HEK293 (cell line): ENCODE measurements at regions not wholly inside any gene's neighbourhood (a gene's known extent, or its start where the extent isn't known, plus 50 kb on each side); places are given as distances from the start of the nearest gene placed in this dataset.

ENCODE experiments used
- CTCF ChIA-PET: fragments of 350-600 bp; formaldehyde crosslinking; extraction: SDS; loops from one replicate; lab custom pipeline; 2021; ENCODE audit warnings: antibody characterized with exemption; lab: Yijun Ruan, JAX
- POLR2A ChIA-PET: fragments of 300-600 bp; formaldehyde crosslinking; extraction: SDS; loops from one replicate; lab custom pipeline; 2020; ENCODE audit warnings: antibody characterized with exemption, inconsistent platforms; lab: Yijun Ruan, JAX
- H3K27ac ChIP-seq: fragments of 200-500 bp; sonication (Bioruptor generic); 2 replicates; pipeline ENCODE4 v1.5.1; 2014; ENCODE audit warnings: low read depth, low read length, control low read depth, inconsistent platforms; ENCODE audit errors: extremely low read depth
- H3K36me3 ChIP-seq, 2 experiments: fragments of 200-500 bp in 1 of 2; sonication (Bioruptor generic) in 1 of 2; 1 replicate in 1 of 2; 2 replicates in 1 of 2; pipeline ENCODE4 v1.5.1; 2014 to 2017; ENCODE audit warnings: inconsistent platforms in 2 of 2, low read length in 2 of 2; ENCODE audit not compliant: control insufficient read depth in 2 of 2, insufficient read depth in 1 of 2
- H3K4me1 ChIP-seq: fragments of 200-500 bp; sonication (Bioruptor generic); 2 replicates; pipeline ENCODE4 v1.5.1; 2014; ENCODE audit warnings: mild to moderate bottlenecking, low read length, inconsistent platforms; ENCODE audit not compliant: control insufficient read depth, insufficient read depth
- H3K4me3 ChIP-seq: 2 replicates; pipeline ENCODE4 v1.5.1; 2011; ENCODE audit warnings: low read depth, mild to moderate bottlenecking, control low read depth, low read length, moderate library complexity
- H3K9me3 ChIP-seq: fragments of 200-500 bp; sonication (Bioruptor generic); 2 replicates; pipeline ENCODE4 v1.5.1; 2014; ENCODE audit warnings: low read depth, low read length, inconsistent platforms; ENCODE audit not compliant: control insufficient read depth, insufficient read depth
- SCRT2 ChIP-seq: fragments of 450-650 bp; formaldehyde crosslinking; IDR thresholded peaks from 2 replicates; pipeline ENCODE4 v1.5.1; 2016; ENCODE audit warnings: missing biosample characterization, missing genetic modification characterization
- ZFP37 ChIP-seq: fragments of 450-650 bp; formaldehyde crosslinking; IDR thresholded peaks from 2 replicates; pipeline ENCODE4 v1.5.1; 2016; ENCODE audit warnings: missing biosample characterization, missing genetic modification characterization
- ZFP41 ChIP-seq: fragments of 450-650 bp; formaldehyde crosslinking; IDR thresholded peaks from 2 replicates; pipeline ENCODE4 v1.5.1; 2016; ENCODE audit warnings: missing biosample characterization, missing genetic modification characterization, borderline replicate concordance
- ZNF121 ChIP-seq: fragments of 450-650 bp; formaldehyde crosslinking; IDR thresholded peaks from 2 replicates; pipeline ENCODE4 v1.5.1; 2016; ENCODE audit warnings: missing biosample characterization, missing genetic modification characterization
- ZNF138 ChIP-seq: fragments of 450-650 bp; formaldehyde crosslinking; IDR thresholded peaks from 2 replicates; pipeline ENCODE4 v1.5.1; 2016; ENCODE audit warnings: missing biosample characterization, missing genetic modification characterization, borderline replicate concordance
- ZNF16 ChIP-seq: fragments of 450-650 bp; formaldehyde crosslinking; IDR thresholded peaks from 2 replicates; pipeline ENCODE4 v1.5.1; 2016; ENCODE audit warnings: low read depth, missing biosample characterization, missing genetic modification characterization
- ZNF211 ChIP-seq: fragments of 450-650 bp; formaldehyde crosslinking; IDR thresholded peaks from 2 replicates; pipeline ENCODE4 v1.5.1; 2016; ENCODE audit warnings: low read depth, missing biosample characterization, missing genetic modification characterization
- ZNF341 ChIP-seq: fragments of 450-650 bp; formaldehyde crosslinking; IDR thresholded peaks from 2 replicates; pipeline ENCODE4; 2016; ENCODE audit warnings: low read depth, missing biosample characterization, missing genetic modification characterization
- ZNF48 ChIP-seq: fragments of 450-650 bp; formaldehyde crosslinking; IDR thresholded peaks from 2 replicates; pipeline ENCODE4 v1.5.1; 2016; ENCODE audit warnings: missing biosample characterization, missing genetic modification characterization
- ZNF510 ChIP-seq: fragments of 450-650 bp; formaldehyde crosslinking; IDR thresholded peaks from 2 replicates; pipeline ENCODE4 v1.5.1; 2018; ENCODE audit warnings: mild to moderate bottlenecking, missing genetic modification characterization, missing biosample characterization; ENCODE audit not compliant: insufficient replicate concordance
- ZNF514 ChIP-seq: fragments of 450-650 bp; formaldehyde crosslinking; IDR thresholded peaks from 2 replicates; pipeline ENCODE4 v1.5.1; 2016; ENCODE audit warnings: missing biosample characterization, missing genetic modification characterization
- ZNF558 ChIP-seq: fragments of 450-650 bp; formaldehyde crosslinking; IDR thresholded peaks from 2 replicates; pipeline ENCODE4 v1.5.1; 2016; ENCODE audit warnings: missing biosample characterization, missing genetic modification characterization
- TF ChIP-seq, protein P1 (sequence below): sonication (generic); formaldehyde crosslinking; IDR thresholded peaks from 2 replicates; pipeline ENCODE4 v1.8.1; 2022; ENCODE audit warnings: mild to moderate bottlenecking, moderate library complexity, missing genetic modification reagents
- TF ChIP-seq, protein P2 (sequence below): fragments of 450-650 bp; formaldehyde crosslinking; IDR thresholded peaks from 2 replicates; pipeline ENCODE4 v1.5.1; 2016; ENCODE audit warnings: missing biosample characterization, missing genetic modification characterization, low read depth
- TF ChIP-seq, protein P3 (sequence below): fragments of 450-650 bp; formaldehyde crosslinking; IDR thresholded peaks from 2 replicates; pipeline ENCODE4 v1.5.1; 2016; ENCODE audit warnings: missing biosample characterization, missing genetic modification characterization
- TF ChIP-seq, protein P4 (sequence below): fragments of 450-650 bp; formaldehyde crosslinking; IDR thresholded peaks from 2 replicates; pipeline ENCODE4 v1.5.1; 2016; ENCODE audit warnings: missing biosample characterization, missing genetic modification characterization, borderline replicate concordance

DNA sequence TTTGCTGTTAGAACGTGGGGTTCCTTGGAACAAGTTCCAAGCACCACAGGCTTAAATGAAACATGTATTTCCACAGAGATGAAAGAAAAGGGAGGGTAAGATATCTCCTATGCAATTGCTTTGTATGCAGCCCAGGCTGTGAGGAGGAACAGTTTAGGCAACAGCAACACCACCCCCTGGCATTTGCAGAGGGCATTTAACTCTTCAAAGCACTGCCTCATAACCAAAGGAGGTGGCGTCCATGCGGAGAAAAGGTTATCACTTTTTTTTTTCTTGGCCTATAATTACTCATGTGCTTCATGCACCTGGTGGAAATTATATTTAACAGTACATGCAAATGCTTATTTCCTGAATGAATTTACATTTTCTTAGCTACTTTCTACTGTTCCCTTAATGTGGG, 286.0 kb downstream of the LPIN1 start:
- no peaks in the 10 kb centered on the region for H3K4me1 ChIP-seq
- H3K4me3 ChIP-seq = no peak overlapping the region
- POLR2A ChIA-PET = no interaction called here
- H3K36me3 ChIP-seq = no peaks in the 10 kb centered on the region
- CTCF ChIA-PET = no interaction called here
- TF ChIP-seq ZNF121 (tag by site-specific recombination) (no peak), ZNF558 (tag by site-specific recombination) (no peak), ZNF514 (tag by site-specific recombination) (no peak), ZNF510 (tag by site-specific recombination) (no peak), ZNF211 (tag by site-specific recombination) (no peak), ZFP41 (no peak), ZNF16 (tag by site-specific recombination) (no peak), ZNF341 (tag by site-specific recombination) (no peak)
- TF ChIP-seq, protein P1, sequence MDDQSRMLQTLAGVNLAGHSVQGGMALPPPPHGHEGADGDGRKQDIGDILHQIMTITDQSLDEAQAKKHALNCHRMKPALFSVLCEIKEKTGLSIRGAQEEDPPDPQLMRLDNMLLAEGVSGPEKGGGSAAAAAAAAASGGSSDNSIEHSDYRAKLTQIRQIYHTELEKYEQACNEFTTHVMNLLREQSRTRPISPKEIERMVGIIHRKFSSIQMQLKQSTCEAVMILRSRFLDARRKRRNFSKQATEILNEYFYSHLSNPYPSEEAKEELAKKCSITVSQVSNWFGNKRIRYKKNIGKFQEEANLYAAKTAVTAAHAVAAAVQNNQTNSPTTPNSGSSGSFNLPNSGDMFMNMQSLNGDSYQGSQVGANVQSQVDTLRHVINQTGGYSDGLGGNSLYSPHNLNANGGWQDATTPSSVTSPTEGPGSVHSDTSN (CRISPR knock-in tag) = no peak
- TF ChIP-seq, protein P2, sequence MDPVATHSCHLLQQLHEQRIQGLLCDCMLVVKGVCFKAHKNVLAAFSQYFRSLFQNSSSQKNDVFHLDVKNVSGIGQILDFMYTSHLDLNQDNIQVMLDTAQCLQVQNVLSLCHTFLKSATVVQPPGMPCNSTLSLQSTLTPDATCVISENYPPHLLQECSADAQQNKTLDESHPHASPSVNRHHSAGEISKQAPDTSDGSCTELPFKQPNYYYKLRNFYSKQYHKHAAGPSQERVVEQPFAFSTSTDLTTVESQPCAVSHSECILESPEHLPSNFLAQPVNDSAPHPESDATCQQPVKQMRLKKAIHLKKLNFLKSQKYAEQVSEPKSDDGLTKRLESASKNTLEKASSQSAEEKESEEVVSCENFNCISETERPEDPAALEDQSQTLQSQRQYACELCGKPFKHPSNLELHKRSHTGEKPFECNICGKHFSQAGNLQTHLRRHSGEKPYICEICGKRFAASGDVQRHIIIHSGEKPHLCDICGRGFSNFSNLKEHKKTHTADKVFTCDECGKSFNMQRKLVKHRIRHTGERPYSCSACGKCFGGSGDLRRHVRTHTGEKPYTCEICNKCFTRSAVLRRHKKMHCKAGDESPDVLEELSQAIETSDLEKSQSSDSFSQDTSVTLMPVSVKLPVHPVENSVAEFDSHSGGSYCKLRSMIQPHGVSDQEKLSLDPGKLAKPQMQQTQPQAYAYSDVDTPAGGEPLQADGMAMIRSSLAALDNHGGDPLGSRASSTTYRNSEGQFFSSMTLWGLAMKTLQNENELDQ (tag by site-specific recombination) = no peak
- TF ChIP-seq, protein P3, sequence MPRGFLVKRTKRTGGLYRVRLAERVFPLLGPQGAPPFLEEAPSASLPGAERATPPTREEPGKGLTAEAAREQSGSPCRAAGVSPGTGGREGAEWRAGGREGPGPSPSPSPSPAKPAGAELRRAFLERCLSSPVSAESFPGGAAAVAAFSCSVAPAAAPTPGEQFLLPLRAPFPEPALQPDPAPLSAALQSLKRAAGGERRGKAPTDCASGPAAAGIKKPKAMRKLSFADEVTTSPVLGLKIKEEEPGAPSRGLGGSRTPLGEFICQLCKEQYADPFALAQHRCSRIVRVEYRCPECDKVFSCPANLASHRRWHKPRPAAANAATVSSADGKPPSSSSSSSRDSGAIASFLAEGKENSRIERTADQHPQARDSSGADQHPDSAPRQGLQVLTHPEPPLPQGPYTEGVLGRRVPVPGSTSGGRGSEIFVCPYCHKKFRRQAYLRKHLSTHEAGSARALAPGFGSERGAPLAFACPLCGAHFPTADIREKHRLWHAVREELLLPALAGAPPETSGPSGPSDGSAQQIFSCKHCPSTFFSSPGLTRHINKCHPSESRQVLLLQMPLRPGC (tag by site-specific recombination) = no peak
- H3K27ac ChIP-seq = no peak overlapping the region
- no peaks in the 10 kb centered on the region for H3K9me3 ChIP-seq

DNA sequence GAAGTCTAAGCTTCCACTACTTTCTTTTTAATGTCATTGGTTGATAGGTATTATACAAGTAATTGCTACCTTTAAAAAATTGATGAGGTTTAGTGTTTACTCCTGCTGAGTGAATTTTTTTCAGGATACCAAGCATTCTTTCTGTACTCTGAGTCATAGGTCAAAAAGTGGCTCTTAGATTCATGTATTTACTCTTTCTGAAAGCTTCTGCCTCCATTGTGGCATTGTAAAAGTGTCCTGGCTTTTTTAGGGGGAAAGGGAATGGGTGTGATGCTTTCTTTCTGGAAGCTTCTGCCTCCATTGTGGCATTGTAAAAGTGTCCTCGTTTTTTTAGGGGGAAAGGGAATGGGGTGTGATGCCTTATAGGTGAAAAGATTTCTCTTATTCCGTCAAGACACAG, 286.5 kb downstream of the LPIN1 start:
- no peak overlapping the region for H3K4me3 ChIP-seq
- TF ChIP-seq, protein P4, sequence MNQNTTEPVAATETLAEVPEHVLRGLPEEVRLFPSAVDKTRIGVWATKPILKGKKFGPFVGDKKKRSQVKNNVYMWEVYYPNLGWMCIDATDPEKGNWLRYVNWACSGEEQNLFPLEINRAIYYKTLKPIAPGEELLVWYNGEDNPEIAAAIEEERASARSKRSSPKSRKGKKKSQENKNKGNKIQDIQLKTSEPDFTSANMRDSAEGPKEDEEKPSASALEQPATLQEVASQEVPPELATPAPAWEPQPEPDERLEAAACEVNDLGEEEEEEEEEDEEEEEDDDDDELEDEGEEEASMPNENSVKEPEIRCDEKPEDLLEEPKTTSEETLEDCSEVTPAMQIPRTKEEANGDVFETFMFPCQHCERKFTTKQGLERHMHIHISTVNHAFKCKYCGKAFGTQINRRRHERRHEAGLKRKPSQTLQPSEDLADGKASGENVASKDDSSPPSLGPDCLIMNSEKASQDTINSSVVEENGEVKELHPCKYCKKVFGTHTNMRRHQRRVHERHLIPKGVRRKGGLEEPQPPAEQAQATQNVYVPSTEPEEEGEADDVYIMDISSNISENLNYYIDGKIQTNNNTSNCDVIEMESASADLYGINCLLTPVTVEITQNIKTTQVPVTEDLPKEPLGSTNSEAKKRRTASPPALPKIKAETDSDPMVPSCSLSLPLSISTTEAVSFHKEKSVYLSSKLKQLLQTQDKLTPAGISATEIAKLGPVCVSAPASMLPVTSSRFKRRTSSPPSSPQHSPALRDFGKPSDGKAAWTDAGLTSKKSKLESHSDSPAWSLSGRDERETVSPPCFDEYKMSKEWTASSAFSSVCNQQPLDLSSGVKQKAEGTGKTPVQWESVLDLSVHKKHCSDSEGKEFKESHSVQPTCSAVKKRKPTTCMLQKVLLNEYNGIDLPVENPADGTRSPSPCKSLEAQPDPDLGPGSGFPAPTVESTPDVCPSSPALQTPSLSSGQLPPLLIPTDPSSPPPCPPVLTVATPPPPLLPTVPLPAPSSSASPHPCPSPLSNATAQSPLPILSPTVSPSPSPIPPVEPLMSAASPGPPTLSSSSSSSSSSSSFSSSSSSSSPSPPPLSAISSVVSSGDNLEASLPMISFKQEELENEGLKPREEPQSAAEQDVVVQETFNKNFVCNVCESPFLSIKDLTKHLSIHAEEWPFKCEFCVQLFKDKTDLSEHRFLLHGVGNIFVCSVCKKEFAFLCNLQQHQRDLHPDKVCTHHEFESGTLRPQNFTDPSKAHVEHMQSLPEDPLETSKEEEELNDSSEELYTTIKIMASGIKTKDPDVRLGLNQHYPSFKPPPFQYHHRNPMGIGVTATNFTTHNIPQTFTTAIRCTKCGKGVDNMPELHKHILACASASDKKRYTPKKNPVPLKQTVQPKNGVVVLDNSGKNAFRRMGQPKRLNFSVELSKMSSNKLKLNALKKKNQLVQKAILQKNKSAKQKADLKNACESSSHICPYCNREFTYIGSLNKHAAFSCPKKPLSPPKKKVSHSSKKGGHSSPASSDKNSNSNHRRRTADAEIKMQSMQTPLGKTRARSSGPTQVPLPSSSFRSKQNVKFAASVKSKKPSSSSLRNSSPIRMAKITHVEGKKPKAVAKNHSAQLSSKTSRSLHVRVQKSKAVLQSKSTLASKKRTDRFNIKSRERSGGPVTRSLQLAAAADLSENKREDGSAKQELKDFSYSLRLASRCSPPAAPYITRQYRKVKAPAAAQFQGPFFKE (tag by site-specific recombination) = no peak
- TF ChIP-seq ZNF48 (tag by site-specific recombination) (no peak), ZFP37 (tag by site-specific recombination) (no peak), ZNF138 (tag by site-specific recombination) (no peak), SCRT2 (tag by site-specific recombination) (no peak)
- TF ChIP-seq, all 188 proteins: peak for 0
- Histone ChIP-seq H3K27ac (no peak overlapping the region), H3K4me1 (no peaks in the 10 kb centered on the region), H3K36me3 (no peaks in the 10 kb centered on the region), H3K9me3 (no peaks in the 10 kb centered on the region)
- ChIA-PET CTCF (no interaction called here), POLR2A (no interaction called here)
